ENCODE measurements at regions not wholly inside any gene's neighbourhood (a gene's known extent, or its start where the extent isn't known, plus 50 kb on each side); places are given as distances from the start of the nearest gene placed in this dataset.

- TF ChIP-seq EP300 (IDR thresholded peaks at IDR 0.05) (no peak), POLR2A (IDR thresholded peaks at IDR 0.05) (no peak), CTCF (IDR thresholded peaks at IDR 0.05) (no peak), POLR2AphosphoS5 (IDR thresholded peaks at IDR 0.05) (no peak)
- Histone ChIP-seq H3K27me3 (no peaks in the 10 kb centered on the region), H3K27ac (no peak overlapping the region), H3K9me3 (no peaks in the 10 kb centered on the region), H3K36me3 (no peaks in the 10 kb centered on the region), H3K4me3 (no peak overlapping the region), H3K4me1 (no peaks in the 10 kb centered on the region)
- ATAC-seq (ENCODE audit: low FRiP score in 2 of 2), result no peak
- WGBS, 2 donors, result 86 to 94% methylated on average over 2 of the region's 2 CpGs
- no peak for DNase-seq
These were observed 1974.8 kb downstream of the EFNA5 start for GRCh38 chr5:105695941-105696340.

GRCh38 chr5:105689596-105689995 lies 1981.1 kb downstream of the EFNA5 start:
- no peak for DNase-seq
- Histone ChIP-seq H3K4me3 (no peak overlapping the region), H3K27me3 (no peaks in the 10 kb centered on the region), H3K9me3 (no peaks in the 10 kb centered on the region), H3K4me1 (no peaks in the 10 kb centered on the region), H3K27ac (no peak overlapping the region), H3K36me3 (no peaks in the 10 kb centered on the region)
- WGBS, 2 donors, result 97 to 98% methylated on average over 3 of the region's 3 CpGs
- TF ChIP-seq EP300 (IDR thresholded peaks at IDR 0.05) (no peak), POLR2AphosphoS5 (IDR thresholded peaks at IDR 0.05) (no peak), CTCF (IDR thresholded peaks at IDR 0.05) (no peak), POLR2A (IDR thresholded peaks at IDR 0.05) (no peak)
- no peak for ATAC-seq (ENCODE audit: low FRiP score in 2 of 2)

- TF ChIP-seq POLR2A (IDR thresholded peaks at IDR 0.05), result no peak
- TF ChIP-seq CTCF (IDR thresholded peaks at IDR 0.05), result no peak
- TF ChIP-seq EP300 (IDR thresholded peaks at IDR 0.05), result no peak
- TF ChIP-seq POLR2AphosphoS5 (IDR thresholded peaks at IDR 0.05), result no peak
- no peak for ATAC-seq (ENCODE audit: low FRiP score in 2 of 2)
- DNase-seq, result no peak
- Histone ChIP-seq H3K9me3 (no peaks in the 10 kb centered on the region), H3K27ac (no peak overlapping the region), H3K4me1 (no peaks in the 10 kb centered on the region), H3K4me3 (no peak overlapping the region), H3K36me3 (no peaks in the 10 kb centered on the region), H3K27me3 (no peaks in the 10 kb centered on the region)
- 74 to 77% methylated on average over 4 of the region's 4 CpGs for WGBS, 2 donors
These were observed 1982.4 kb downstream of the EFNA5 start for GRCh38 chr5:105688227-105688792.

- no peaks in the 10 kb centered on the region for H3K4me1 ChIP-seq
- DNase-seq (no peak), ATAC-seq (ENCODE audit: low FRiP score in 2 of 2) (no peak)
- H3K36me3 ChIP-seq, result no peaks in the 10 kb centered on the region
- H3K27ac ChIP-seq, result no peak overlapping the region
- WGBS, 2 donors, result 60 to 73% methylated on average over 3 of the region's 3 CpGs
- H3K9me3 ChIP-seq, result no peaks in the 10 kb centered on the region
- no peak for TF ChIP-seq POLR2AphosphoS5 (IDR thresholded peaks at IDR 0.05)
- no peak for TF ChIP-seq CTCF (IDR thresholded peaks at IDR 0.05)
- no peak for TF ChIP-seq EP300 (IDR thresholded peaks at IDR 0.05)
- TF ChIP-seq POLR2A (IDR thresholded peaks at IDR 0.05), result no peak
- H3K4me3 ChIP-seq, result no peak overlapping the region
- no peaks in the 10 kb centered on the region for H3K27me3 ChIP-seq
These were observed 1983.2 kb downstream of the EFNA5 start for GRCh38 chr5:105687493-105687892.

GRCh38 chr5:105685884-105686283 lies 1984.9 kb downstream of the EFNA5 start:
- no peak overlapping the region for H3K4me3 ChIP-seq
- H3K9me3 ChIP-seq, result no peaks in the 10 kb centered on the region
- no peaks in the 10 kb centered on the region for H3K27me3 ChIP-seq
- no peak for DNase-seq
- H3K36me3 ChIP-seq, result no peaks in the 10 kb centered on the region
- no peak overlapping the region for H3K27ac ChIP-seq
- 90 to 91% methylated on average over 5 of the region's 5 CpGs for WGBS, 2 donors
- TF ChIP-seq POLR2A (IDR thresholded peaks at IDR 0.05) (no peak), EP300 (IDR thresholded peaks at IDR 0.05) (no peak), CTCF (IDR thresholded peaks at IDR 0.05) (no peak), POLR2AphosphoS5 (IDR thresholded peaks at IDR 0.05) (no peak)
- no peaks in the 10 kb centered on the region for H3K4me1 ChIP-seq
- ATAC-seq (ENCODE audit: low FRiP score in 2 of 2), result no peak
